OCI-LY1 (cell line): ENCODE measurements at regions not wholly inside any gene's neighbourhood (a gene's known extent, or its start where the extent isn't known, plus 50 kb on each side); places are given as distances from the start of the nearest gene placed in this dataset.
"Not testable (repeated sequence)": the region's sequence is repeated elsewhere in the genome, so short reads cannot be mapped to it uniquely, and the experiment has no call there.

Source experiments
- H2AFZ ChIP-seq: fragments of 200-600 bp; sonication (generic), shearing (Covaris generic); 2 replicates; pipeline ENCODE4 v1.6.0; 2014; ENCODE audit warnings: antibody characterized with exemption, mild to moderate bottlenecking, low read length
- H3F3A ChIP-seq: fragments of 200-600 bp; sonication (generic), shearing (Covaris generic); 2 replicates; pipeline ENCODE4 v1.6.0; 2014; ENCODE audit warnings: mild to moderate bottlenecking, antibody characterized with exemption, low read length, moderate library complexity; ENCODE audit not compliant: insufficient read depth
- H3K27ac ChIP-seq: fragments of 200-600 bp; sonication (generic); 2 replicates; pipeline ENCODE4 v1.5.1; 2014; ENCODE audit warnings: low read length, mixed run types, mild to moderate bottlenecking, low read depth; ENCODE audit not compliant: poor library complexity, severe bottlenecking
- H3K27me3 ChIP-seq: fragments of 200-600 bp; sonication (generic); 2 replicates; pipeline ENCODE4 v1.6.0; 2014; ENCODE audit warnings: antibody characterized with exemption, mild to moderate bottlenecking, low read length, moderate library complexity; ENCODE audit not compliant: insufficient read depth
- H3K36me3 ChIP-seq: fragments of 200-600 bp; sonication (generic); 2 replicates; pipeline ENCODE4 v1.6.1; 2014; ENCODE audit warnings: mild to moderate bottlenecking, antibody characterized with exemption, low read length, moderate library complexity, mixed read lengths; ENCODE audit not compliant: insufficient read depth
- H3K4me1 ChIP-seq: fragments of 200-600 bp; sonication (generic); 2 replicates; pipeline ENCODE4 v1.5.1; 2014; ENCODE audit warnings: mild to moderate bottlenecking, low read length, moderate library complexity; ENCODE audit not compliant: insufficient read depth, severe bottlenecking
- H3K4me2 ChIP-seq: fragments of 200-600 bp; sonication (generic), shearing (Covaris generic); 2 replicates; pipeline ENCODE4 v1.6.1; 2014; ENCODE audit warnings: low read length
- H3K4me3 ChIP-seq: fragments of 200-600 bp; sonication (generic); 2 replicates; pipeline ENCODE4 v1.5.1; 2014; ENCODE audit warnings: low read length, low read depth, mild to moderate bottlenecking, mixed read lengths; ENCODE audit not compliant: poor library complexity, severe bottlenecking
- H3K79me2 ChIP-seq: fragments of 200-600 bp; shearing (Covaris generic); 2 replicates; pipeline ENCODE4 v1.6.1; 2016; ENCODE audit warnings: mixed run types, low read length, mixed read lengths; ENCODE audit not compliant: insufficient read depth
- H3K9ac ChIP-seq: fragments of 200-600 bp; sonication (generic), shearing (Covaris generic); 2 replicates; pipeline ENCODE4 v1.6.1; 2014; ENCODE audit warnings: mild to moderate bottlenecking, low read length, mixed read lengths
- H3K9me2 ChIP-seq: fragments of 200-600 bp; sonication (generic), shearing (Covaris generic); 2 replicates; pipeline ENCODE4 v1.6.1; 2014; ENCODE audit warnings: low read depth, mild to moderate bottlenecking, low read length, mixed read lengths
- H3K9me3 ChIP-seq: fragments of 200-600 bp; shearing (Covaris generic); 2 replicates; pipeline ENCODE4 v1.6.1; 2014; ENCODE audit warnings: low read length, mixed read lengths
- H4K20me1 ChIP-seq: fragments of 200-600 bp; sonication (generic), shearing (Covaris generic); 2 replicates; pipeline ENCODE4 v1.6.0; 2016; ENCODE audit warnings: mild to moderate bottlenecking, low read length; ENCODE audit not compliant: insufficient read depth

DNA sequence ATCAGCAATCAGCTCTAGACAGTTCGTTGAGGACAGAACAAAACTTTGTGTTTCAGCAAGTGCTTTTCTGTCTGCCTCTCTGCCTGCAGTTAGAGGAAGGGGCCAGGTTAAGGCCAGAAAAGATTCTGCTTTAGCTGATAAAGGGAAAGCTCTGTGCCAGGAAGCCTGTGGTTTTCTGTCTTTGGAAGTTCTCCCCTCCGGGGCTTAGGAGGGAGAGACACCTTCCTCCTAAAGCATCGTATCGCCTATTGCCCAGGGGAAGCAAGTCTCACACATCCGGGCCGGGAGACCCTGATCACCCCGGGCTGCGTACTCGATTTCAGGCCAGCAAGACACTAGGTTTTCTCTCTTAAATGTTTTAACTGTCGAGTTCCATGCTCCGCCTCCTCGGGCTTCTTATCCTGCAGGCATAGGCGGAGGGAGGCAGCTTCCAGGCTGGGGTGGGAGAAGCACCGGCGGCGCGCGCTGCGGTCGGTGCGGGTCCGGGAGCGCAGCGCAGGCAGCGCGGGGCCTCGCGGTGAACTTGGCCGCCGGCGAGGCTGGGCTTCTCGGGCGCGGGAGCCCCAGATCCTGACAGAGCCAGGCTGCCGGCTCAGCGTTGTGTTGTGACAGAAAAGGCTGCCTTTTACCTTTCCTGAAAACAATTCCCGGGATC lies 245.4 kb downstream of the BCL2L11 start:
- not testable (repeated sequence) for H3K36me3 ChIP-seq, H4K20me1 ChIP-seq, H3K79me2 ChIP-seq, H3K4me3 ChIP-seq, H3K9me3 ChIP-seq, H3K9ac ChIP-seq, H3K27ac ChIP-seq, H3F3A ChIP-seq, H3K27me3 ChIP-seq, H2AFZ ChIP-seq, H3K4me2 ChIP-seq, H3K9me2 ChIP-seq
- H3K4me1 ChIP-seq, result peaks cover 22% of the 10 kb centered on the region

- peaks cover 22% of the 10 kb centered on the region for H3K4me1 ChIP-seq
- H3K79me2 ChIP-seq, H2AFZ ChIP-seq, H4K20me1 ChIP-seq, H3K27ac ChIP-seq, H3K9me2 ChIP-seq, H3K4me2 ChIP-seq, H3K9me3 ChIP-seq, H3K4me3 ChIP-seq, H3K27me3 ChIP-seq, H3K9ac ChIP-seq, H3K36me3 ChIP-seq, H3F3A ChIP-seq: not testable (repeated sequence)
These were observed 245.9 kb downstream of the BCL2L11 start for GRCh38 chr2:111366641-111367029.

- not testable (repeated sequence) for H3K27me3 ChIP-seq, H3K36me3 ChIP-seq, H3K79me2 ChIP-seq, H3K9me2 ChIP-seq, H3K4me3 ChIP-seq, H3K9ac ChIP-seq, H4K20me1 ChIP-seq, H3F3A ChIP-seq, H2AFZ ChIP-seq, H3K4me2 ChIP-seq, H3K9me3 ChIP-seq
- Histone ChIP-seq H3K4me1 (peaks cover 23% of the 10 kb centered on the region), H3K27ac (peak overlapping the region; percentile 72)
These were observed 246.4 kb downstream of the BCL2L11 start for GRCh38 chr2:111367080-111367479.

DNA sequence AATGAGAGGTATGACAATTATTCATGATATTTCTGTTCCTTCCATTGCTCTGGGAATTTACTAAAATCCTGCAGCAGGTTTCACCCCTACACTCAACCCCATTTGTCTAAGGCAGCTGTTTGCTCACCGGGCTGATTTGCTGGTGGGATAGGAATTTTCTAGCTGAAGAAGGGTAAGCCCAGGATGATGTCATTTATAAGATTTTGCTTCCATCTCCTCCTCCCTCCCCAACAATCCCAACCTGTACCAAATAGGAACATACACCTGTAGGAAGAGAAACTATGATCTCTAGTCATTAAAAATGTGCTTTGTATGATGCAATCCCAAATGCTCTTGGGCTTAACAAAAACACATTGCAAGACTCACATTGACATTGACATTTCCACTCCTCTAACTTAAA lies 247.2 kb downstream of the BCL2L11 start:
- not testable (repeated sequence) for H2AFZ ChIP-seq, H3F3A ChIP-seq, H3K9me2 ChIP-seq, H3K27me3 ChIP-seq, H3K9me3 ChIP-seq, H4K20me1 ChIP-seq, H3K4me3 ChIP-seq, H3K79me2 ChIP-seq, H3K9ac ChIP-seq, H3K36me3 ChIP-seq, H3K4me2 ChIP-seq
- Histone ChIP-seq H3K27ac (peak overlapping the region; percentile 72), H3K4me1 (peaks cover 26% of the 10 kb centered on the region)

GRCh38 chr2:111368288-111368687 lies 247.6 kb downstream of the BCL2L11 start:
- not testable (repeated sequence) for H3K9me2 ChIP-seq, H3K4me2 ChIP-seq, H3K9ac ChIP-seq, H3F3A ChIP-seq, H3K27ac ChIP-seq, H3K9me3 ChIP-seq, H3K79me2 ChIP-seq, H3K27me3 ChIP-seq, H3K4me3 ChIP-seq, H4K20me1 ChIP-seq, H3K36me3 ChIP-seq, H2AFZ ChIP-seq
- peaks cover 26% of the 10 kb centered on the region for H3K4me1 ChIP-seq

- H4K20me1 ChIP-seq, H3F3A ChIP-seq, H3K27ac ChIP-seq, H3K9me3 ChIP-seq, H3K4me3 ChIP-seq, H3K9ac ChIP-seq, H3K36me3 ChIP-seq, H3K79me2 ChIP-seq, H3K27me3 ChIP-seq, H3K9me2 ChIP-seq, H2AFZ ChIP-seq, H3K4me2 ChIP-seq: not testable (repeated sequence)
- peaks cover 19% of the 10 kb centered on the region for H3K4me1 ChIP-seq
These were observed 252.3 kb downstream of the BCL2L11 start for GRCh38 chr2:111373060-111373459.

GRCh38 chr2:111373989-111374388 lies 253.3 kb downstream of the BCL2L11 start:
- not testable (repeated sequence) for H3K9me3 ChIP-seq, H3K27ac ChIP-seq, H3K9me2 ChIP-seq, H3F3A ChIP-seq, H3K79me2 ChIP-seq, H3K4me2 ChIP-seq, H3K4me3 ChIP-seq, H3K9ac ChIP-seq, H2AFZ ChIP-seq, H3K27me3 ChIP-seq, H4K20me1 ChIP-seq, H3K36me3 ChIP-seq
- H3K4me1 ChIP-seq, result peaks cover 17% of the 10 kb centered on the region

DNA sequence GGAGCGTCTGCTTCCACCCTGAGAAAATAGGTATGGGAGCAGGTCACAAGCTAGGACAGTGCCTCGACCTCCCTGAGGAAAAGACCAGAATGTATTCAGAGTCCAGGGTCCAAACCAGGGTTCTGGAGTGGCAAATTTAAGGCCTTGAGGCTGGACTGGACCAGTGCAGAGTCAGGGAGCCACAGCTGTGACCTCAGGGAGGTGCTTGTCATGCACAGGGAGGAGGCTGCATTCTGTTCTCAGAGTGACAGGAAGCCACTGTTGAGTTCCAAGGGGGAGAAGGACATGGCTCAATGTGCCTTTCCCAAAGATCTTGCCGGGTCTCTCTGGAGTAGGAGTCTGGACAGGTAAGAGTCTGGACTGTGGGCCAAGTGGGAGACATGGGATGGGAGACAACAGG lies 254.0 kb downstream of the BCL2L11 start:
- not testable (repeated sequence) for H3K9ac ChIP-seq, H3K4me3 ChIP-seq, H3K4me2 ChIP-seq, H3K36me3 ChIP-seq, H3F3A ChIP-seq, H4K20me1 ChIP-seq, H3K27me3 ChIP-seq, H3K79me2 ChIP-seq, H3K9me2 ChIP-seq, H3K27ac ChIP-seq, H3K9me3 ChIP-seq, H2AFZ ChIP-seq
- H3K4me1 ChIP-seq, result peaks cover 10% of the 10 kb centered on the region
